ENCODE measurements at regions not wholly inside any gene's neighbourhood (a gene's known extent, or its start where the extent isn't known, plus 50 kb on each side); places are given as distances from the start of the nearest gene placed in this dataset.

GRCh38 chr7:43018446-43018845, 86.3 kb downstream of the MRPL32 start:
- no peak for DNase-seq (ENCODE audit: low read depth)
- TF ChIP-seq CTCF (IDR thresholded peaks at IDR 0.05; ENCODE audit: control insufficient read depth, insufficient read depth, low read depth, low read length, missing control alignments) = no peak
- H3K4me3 ChIP-seq (ENCODE audit: control insufficient read depth, low read depth, low read length) = no peak overlapping the region

- no peak for DNase-seq (ENCODE audit: low read depth)
- TF ChIP-seq CTCF (IDR thresholded peaks at IDR 0.05; ENCODE audit: control insufficient read depth, insufficient read depth, low read depth, low read length, missing control alignments) = no peak
- H3K4me3 ChIP-seq (ENCODE audit: control insufficient read depth, low read depth, low read length) = no peak overlapping the region
Measured at GRCh38 chr7:43021431-43021830, 89.3 kb downstream of the MRPL32 start.

GRCh38 chr7:43022008-43022407, 89.8 kb downstream of the MRPL32 start:
- no peak overlapping the region for H3K4me3 ChIP-seq (ENCODE audit: control insufficient read depth, low read depth, low read length)
- TF ChIP-seq CTCF (IDR thresholded peaks at IDR 0.05; ENCODE audit: control insufficient read depth, insufficient read depth, low read depth, low read length, missing control alignments) = no peak
- DNase-seq (ENCODE audit: low read depth) = no peak

GRCh38 chr7:43033369-43033768, 79.1 kb upstream of the HECW1 start:
- no peak for DNase-seq (ENCODE audit: low read depth)
- H3K4me3 ChIP-seq (ENCODE audit: control insufficient read depth, low read depth, low read length) = no peak overlapping the region
- TF ChIP-seq CTCF (IDR thresholded peaks at IDR 0.05; ENCODE audit: control insufficient read depth, insufficient read depth, low read depth, low read length, missing control alignments) = no peak

GRCh38 chr7:43034535-43035002, 77.9 kb upstream of the HECW1 start:
- no peak overlapping the region for H3K4me3 ChIP-seq (ENCODE audit: control insufficient read depth, low read depth, low read length)
- no peak for DNase-seq (ENCODE audit: low read depth)
- no peak for TF ChIP-seq CTCF (IDR thresholded peaks at IDR 0.05; ENCODE audit: control insufficient read depth, insufficient read depth, low read depth, low read length, missing control alignments)

GRCh38 chr7:43037531-43037930, 74.9 kb upstream of the HECW1 start:
- no peak for DNase-seq (ENCODE audit: low read depth)
- H3K4me3 ChIP-seq (ENCODE audit: control insufficient read depth, low read depth, low read length) = no peak overlapping the region
- no peak for TF ChIP-seq CTCF (IDR thresholded peaks at IDR 0.05; ENCODE audit: control insufficient read depth, insufficient read depth, low read depth, low read length, missing control alignments)

GRCh38 chr7:43038254-43038653, 74.2 kb upstream of the HECW1 start:
- no peak for TF ChIP-seq CTCF (IDR thresholded peaks at IDR 0.05; ENCODE audit: control insufficient read depth, insufficient read depth, low read depth, low read length, missing control alignments)
- peak; percentile 71 for DNase-seq (ENCODE audit: low read depth)
- H3K4me3 ChIP-seq (ENCODE audit: control insufficient read depth, low read depth, low read length) = no peak overlapping the region

Data from AG09309 (cell line).